Spleen (tissue), 11 donors: ENCODE measurements at regions not wholly inside any gene's neighbourhood (a gene's known extent, or its start where the extent isn't known, plus 50 kb on each side); places are given as distances from the start of the nearest gene placed in this dataset.

Experiments
- DNase-seq: peaks from one replicate; pipeline ENCODE4 v3.0.0-alpha.2; 2020
- H3K27ac ChIP-seq, 8 donors: fragments of 200-600 bp; sonication (generic) in 7 of 8; 1 replicate in 4 of 8; 2 replicates in 4 of 8; pipeline versions ENCODE4 v1.5.0 to v1.8.0; 2016 to 2021; ENCODE audit warnings: inconsistent platforms in 4 of 8, mild to moderate bottlenecking in 4 of 8, moderate library complexity in 1 of 8
- H3K27me3 ChIP-seq, 7 donors: fragments of 200-600 bp; sonication (generic) in 6 of 7; replicated peaks in 1 of 7; 1 replicate in 4 of 7; 2 replicates in 3 of 7; pipeline versions ENCODE4 v1.5.0 to v1.8.0; 2016 to 2021; ENCODE audit warnings: inconsistent platforms in 3 of 7, mild to moderate bottlenecking in 1 of 7
- H3K36me3 ChIP-seq, 6 donors: fragments of 200-600 bp; sonication (generic) in 5 of 6; 1 replicate in 4 of 6; 2 replicates in 2 of 6; pipeline versions ENCODE4 v1.5.0 to v1.8.0; 2016 to 2021; ENCODE audit warnings: inconsistent platforms in 2 of 6
- H3K4me1 ChIP-seq, 6 donors: fragments of 200-600 bp; sonication (generic) in 5 of 6; 1 replicate in 3 of 6; 2 replicates in 3 of 6; pipeline versions ENCODE4 v1.5.0 to v1.8.0; 2016 to 2021; ENCODE audit warnings: inconsistent platforms in 3 of 6
- H3K4me3 ChIP-seq, 8 donors: fragments of 200-600 bp; sonication (generic) in 7 of 8; 1 replicate in 4 of 8; 2 replicates in 4 of 8; pipeline versions ENCODE4 v1.5.0 to v1.8.0; 2016 to 2021; ENCODE audit warnings: inconsistent platforms in 4 of 8, mild to moderate bottlenecking in 4 of 8, moderate library complexity in 2 of 8
- H3K9me3 ChIP-seq, 8 donors: fragments of 200-600 bp; sonication (generic) in 7 of 8; 1 replicate in 4 of 8; 2 replicates in 4 of 8; pipeline versions ENCODE4 v1.5.0 to v1.8.0; 2016 to 2021; ENCODE audit warnings: inconsistent platforms in 4 of 8
- POLR2A ChIP-seq, 3 donors: fragments of 450-650 bp; IDR thresholded peaks; one replicate each; pipeline ENCODE4 v1.5.1; 2017; ENCODE audit warnings: antibody characterized with exemption in 3 of 3, mild to moderate bottlenecking in 1 of 3
- POLR2AphosphoS5 ChIP-seq, 3 donors: sonication (generic); formaldehyde crosslinking; IDR thresholded peaks; one replicate each; pipeline ENCODE4 v1.5.1; 2017; ENCODE audit warnings: antibody characterized with exemption in 3 of 3
- WGBS, 5 donors: extraction: QIAGEN DNeasy Blood & Tissue Kit in 3 of 5; methylation state at CpG; one replicate each; pipeline versions ENCODE4 v1.1.5 to v1.1.7; 2013 to 2018; 5-methylcytosine and 5-hydroxymethylcytosine counted together
- intact Hi-C: fragments of 100-400 bp; cut with DNase I; formaldehyde crosslinking; loops from one replicate; pipeline ENCODE4 v1.15.0; 2023; ENCODE audit warnings: low total_unique reads
- TF ChIP-seq, protein P1 (sequence below), 11 experiments: fragments of 200-600 bp in 7 of 11; fragments of 450-650 bp in 4 of 11; sonication (generic) in 4 of 11; IDR thresholded peaks in 8 of 11; conservative IDR thresholded peaks in 3 of 11; 1 replicate in 7 of 11; 2 replicates in 4 of 11; pipeline versions ENCODE4 v1.4.0 to v1.8.0; 2016 to 2021; ENCODE audit warnings: antibody characterized with exemption in 11 of 11, inconsistent platforms in 4 of 11, mild to moderate bottlenecking in 1 of 11
- donor health status: healthy with polysubstance abuse.
- donor health status: DM: no; HTN: no; CAD: no; lungs with moderate emphysema.
- donor health status: DM: no; HTN: no; CAD: no.
- donor health status: Bipolar disorder and iron deficiency.
- donor health status: healthy.
- donor health status: DM: no; HTN: no; CAD: no.
- donor health status: DM: yes; HTN: yes; CAD: no.

DNA sequence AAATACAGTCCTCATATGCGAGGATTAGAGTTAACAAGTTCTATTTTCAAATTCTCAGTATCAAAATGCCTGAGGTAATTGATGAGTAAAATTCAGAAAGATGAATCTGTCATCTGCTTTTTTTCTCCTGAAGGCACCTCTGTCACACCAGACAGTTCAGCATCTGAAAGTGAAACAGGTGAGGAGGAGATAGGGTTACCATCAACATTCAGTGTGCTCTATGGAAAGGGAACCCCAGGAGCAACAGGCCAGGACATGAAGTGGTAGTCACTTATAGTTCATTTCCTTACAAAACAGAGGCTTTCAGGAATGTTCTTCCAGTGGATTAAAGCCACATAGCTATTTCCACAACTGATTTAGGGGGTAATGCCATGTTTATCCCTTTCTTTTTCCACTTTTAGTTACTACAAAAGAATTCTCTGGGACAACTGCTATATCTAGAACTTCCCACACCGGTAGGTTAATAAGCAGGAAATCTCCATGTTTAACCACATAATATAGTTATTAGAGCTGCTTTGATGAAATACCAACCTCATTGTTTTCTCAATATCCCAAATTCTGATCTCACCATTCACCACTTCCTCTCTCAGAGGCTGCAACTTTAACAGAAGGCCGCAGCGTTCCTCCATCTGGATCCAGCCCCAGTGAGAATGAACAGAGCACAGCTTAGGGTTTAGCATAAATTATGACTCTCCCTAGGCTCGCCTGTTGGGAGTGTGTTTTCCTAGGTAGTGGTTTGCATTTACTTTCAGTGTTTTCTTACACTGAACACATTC, 177.0 kb upstream of the CNTN1 start:
- no peak for TF ChIP-seq POLR2AphosphoS5 (IDR thresholded peaks at IDR 0.05)
- TF ChIP-seq, protein P1, sequence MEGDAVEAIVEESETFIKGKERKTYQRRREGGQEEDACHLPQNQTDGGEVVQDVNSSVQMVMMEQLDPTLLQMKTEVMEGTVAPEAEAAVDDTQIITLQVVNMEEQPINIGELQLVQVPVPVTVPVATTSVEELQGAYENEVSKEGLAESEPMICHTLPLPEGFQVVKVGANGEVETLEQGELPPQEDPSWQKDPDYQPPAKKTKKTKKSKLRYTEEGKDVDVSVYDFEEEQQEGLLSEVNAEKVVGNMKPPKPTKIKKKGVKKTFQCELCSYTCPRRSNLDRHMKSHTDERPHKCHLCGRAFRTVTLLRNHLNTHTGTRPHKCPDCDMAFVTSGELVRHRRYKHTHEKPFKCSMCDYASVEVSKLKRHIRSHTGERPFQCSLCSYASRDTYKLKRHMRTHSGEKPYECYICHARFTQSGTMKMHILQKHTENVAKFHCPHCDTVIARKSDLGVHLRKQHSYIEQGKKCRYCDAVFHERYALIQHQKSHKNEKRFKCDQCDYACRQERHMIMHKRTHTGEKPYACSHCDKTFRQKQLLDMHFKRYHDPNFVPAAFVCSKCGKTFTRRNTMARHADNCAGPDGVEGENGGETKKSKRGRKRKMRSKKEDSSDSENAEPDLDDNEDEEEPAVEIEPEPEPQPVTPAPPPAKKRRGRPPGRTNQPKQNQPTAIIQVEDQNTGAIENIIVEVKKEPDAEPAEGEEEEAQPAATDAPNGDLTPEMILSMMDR (IDR thresholded peaks at IDR 0.05 in 8 of 11, conservative IDR thresholded peaks at IDR 0.05 in 3 of 11) = no peak
- no peak for TF ChIP-seq POLR2A (IDR thresholded peaks at IDR 0.05)
- DNase-seq = no peak
- H3K4me1 ChIP-seq = no peaks in the 10 kb centered on the region
- intact Hi-C loops = no loop called here
- H3K27me3 ChIP-seq = no peaks in the 10 kb centered on the region
- no peaks in the 10 kb centered on the region for H3K9me3 ChIP-seq
- H3K36me3 ChIP-seq = no peaks in the 10 kb centered on the region
- no peak overlapping the region for H3K4me3 ChIP-seq
- WGBS, 5 donors = 24 to 39% (median 32%) methylated on average over 5 of the region's 5 CpGs
- H3K27ac ChIP-seq = no peak overlapping the region

DNA sequence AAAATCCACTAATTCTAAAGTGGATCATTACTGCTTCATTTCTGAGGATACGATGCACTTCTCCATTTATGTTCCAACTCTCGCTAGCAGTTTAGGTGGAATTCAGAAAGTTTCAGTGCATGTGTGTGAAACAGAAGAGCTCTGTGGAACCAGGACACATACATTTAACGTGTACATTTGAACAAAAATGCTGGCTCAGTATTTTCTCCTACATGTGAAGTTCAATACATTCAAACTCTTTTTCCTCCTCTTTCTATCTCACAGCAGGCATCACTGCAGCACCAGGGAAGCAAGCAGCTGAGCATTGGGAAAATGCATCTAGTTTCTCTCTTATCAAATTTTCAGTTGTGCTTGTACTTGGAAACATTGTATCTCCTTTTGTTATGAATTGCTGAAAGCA, 169.4 kb upstream of the CNTN1 start:
- no peak overlapping the region for H3K4me3 ChIP-seq
- no peaks in the 10 kb centered on the region for H3K27me3 ChIP-seq
- 87 to 94% (median 91%) methylated on average over 3 of the region's 3 CpGs for WGBS, 5 donors
- TF ChIP-seq POLR2AphosphoS5 (IDR thresholded peaks at IDR 0.05) (no peak), POLR2A (IDR thresholded peaks at IDR 0.05) (no peak)
- TF ChIP-seq, protein P1 (IDR thresholded peaks at IDR 0.05 in 8 of 11, conservative IDR thresholded peaks at IDR 0.05 in 3 of 11) = no peak
- H3K9me3 ChIP-seq = no peaks in the 10 kb centered on the region
- intact Hi-C loops = no loop called here
- H3K27ac ChIP-seq = no peak overlapping the region
- no peak for DNase-seq
- H3K4me1 ChIP-seq = no peaks in the 10 kb centered on the region
- H3K36me3 ChIP-seq = no peaks in the 10 kb centered on the region

DNA sequence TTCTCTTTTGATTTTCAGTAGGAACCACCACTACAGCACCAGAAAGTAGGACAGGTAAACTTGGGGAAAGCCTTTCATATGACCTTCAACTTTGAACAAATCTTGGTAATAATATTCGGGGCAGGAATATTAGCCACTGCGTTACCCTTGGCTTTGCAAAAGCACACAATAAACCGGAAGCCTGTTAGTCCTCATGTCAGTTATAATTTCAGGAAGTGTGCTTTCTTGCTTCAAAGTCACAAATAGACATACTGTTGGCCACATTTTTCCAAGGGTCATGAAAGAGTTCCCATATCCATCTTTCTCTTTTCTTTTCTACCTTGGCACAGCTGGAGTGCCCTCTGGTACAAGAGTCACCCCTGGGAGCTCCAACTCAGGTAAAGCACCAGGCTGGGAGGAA, 167.2 kb upstream of the CNTN1 start:
- no peaks in the 10 kb centered on the region for H3K27me3 ChIP-seq
- TF ChIP-seq, protein P1 (IDR thresholded peaks at IDR 0.05 in 8 of 11, conservative IDR thresholded peaks at IDR 0.05 in 3 of 11) = no peak
- TF ChIP-seq POLR2AphosphoS5 (IDR thresholded peaks at IDR 0.05) (no peak), POLR2A (IDR thresholded peaks at IDR 0.05) (no peak)
- H3K36me3 ChIP-seq = no peaks in the 10 kb centered on the region
- no peak overlapping the region for H3K27ac ChIP-seq
- no peaks in the 10 kb centered on the region for H3K9me3 ChIP-seq
- H3K4me3 ChIP-seq = no peak overlapping the region
- 32 to 54% (median 45%) methylated on average over 3 of the region's 3 CpGs for WGBS, 5 donors
- no peak for DNase-seq
- no peaks in the 10 kb centered on the region for H3K4me1 ChIP-seq
- intact Hi-C loops = no loop called here

DNA sequence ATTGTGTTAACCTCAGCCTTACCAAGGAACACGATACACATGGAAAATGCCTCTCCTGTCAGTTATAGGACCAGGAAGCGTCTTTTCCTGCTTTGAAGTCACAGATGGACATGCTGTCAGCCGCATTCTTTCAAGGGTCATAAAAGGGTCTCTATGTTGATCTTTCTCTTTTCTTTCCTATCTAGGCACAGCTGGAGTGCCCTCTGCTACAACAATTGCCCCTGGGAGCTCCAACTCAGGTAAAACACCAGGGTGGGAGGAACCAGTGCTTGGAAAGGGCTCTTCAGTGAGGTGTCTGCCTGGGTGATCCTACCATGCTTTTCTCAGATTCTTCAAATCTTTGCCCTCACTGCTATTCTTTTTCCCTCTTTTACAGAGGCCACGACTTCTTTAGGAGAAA, 157.4 kb upstream of the CNTN1 start:
- no peak for DNase-seq
- Histone ChIP-seq H3K4me1 (no peaks in the 10 kb centered on the region), H3K36me3 (no peaks in the 10 kb centered on the region), H3K27ac (no peak overlapping the region), H3K9me3 (peaks cover 0 to 10% (median 6%) of the 10 kb centered on the region in 8 donors), H3K4me3 (no peak overlapping the region), H3K27me3 (no peaks in the 10 kb centered on the region)
- intact Hi-C loops = no loop called here
- WGBS, 5 donors = 53 to 66% (median 61%) methylated on average over 4 of the region's 4 CpGs
- TF ChIP-seq POLR2A (IDR thresholded peaks at IDR 0.05) = no peak
- TF ChIP-seq POLR2AphosphoS5 (IDR thresholded peaks at IDR 0.05) = no peak
- TF ChIP-seq, protein P1 (IDR thresholded peaks at IDR 0.05 in 8 of 11, conservative IDR thresholded peaks at IDR 0.05 in 3 of 11) = no peak
